IMR-90 (cell line): ENCODE measurements at regions not wholly inside any gene's neighbourhood (a gene's known extent, or its start where the extent isn't known, plus 50 kb on each side); places are given as distances from the start of the nearest gene placed in this dataset.

Source experiments
- ATAC-seq: fragments of 200-7000 bp; cut with Tn5 transposase; 2 replicates; pipeline ENCODE4 v1.9.1; 2020; ENCODE audit warnings: low read depth, mild to moderate bottlenecking, moderate library complexity
- BruUV-seq: library from RNA; stranded (reverse); fragments of 400-500 nt; replicated peaks from 2 replicates; lab custom pipeline; 2021; lab: Mats Ljungman, UMichigan
- CTCF ChIA-PET: fragments of 300-600 bp; formaldehyde crosslinking; extraction: SDS; loops from one replicate; lab custom pipeline; 2021; ENCODE audit warnings: antibody characterized with exemption; lab: Yijun Ruan, JAX
- POLR2A ChIA-PET: fragments of 300-600 bp; sonication (Branson Sonifier 250); formaldehyde crosslinking; loops from one replicate; lab custom pipeline; 2022; ENCODE audit warnings: antibody characterized with exemption; ENCODE audit not compliant: unreplicated experiment; lab: Charles Lee
- DNase-seq: peaks from one replicate; pipeline ENCODE4 v3.0.0; 2013
- H2AFZ ChIP-seq: replicated peaks from 2 replicates; pipeline ENCODE3; 2013; ENCODE audit warnings: low read length, mild to moderate bottlenecking; ENCODE audit not compliant: poor library complexity
- H2AK5ac ChIP-seq: 2 replicates; pipeline ENCODE4 v1.6.1; 2013; ENCODE audit warnings: low read depth, low read length, inconsistent platforms
- H2AK9ac ChIP-seq: replicated peaks from 2 replicates; pipeline ENCODE3; 2013; ENCODE audit warnings: mild to moderate bottlenecking, low read depth, low read length, moderate library complexity; ENCODE audit not compliant: poor library complexity
- H2BK120ac ChIP-seq: 2 replicates; pipeline ENCODE4 v1.6.1; 2013; ENCODE audit warnings: low read depth, low read length, inconsistent platforms
- H2BK15ac ChIP-seq: 3 replicates; pipeline ENCODE4 v1.6.1; 2013; ENCODE audit warnings: low read depth, low read length, inconsistent platforms
- H2BK20ac ChIP-seq: 2 replicates; pipeline ENCODE4 v1.6.1; 2013; ENCODE audit warnings: low read depth, mild to moderate bottlenecking, inconsistent platforms, low read length, moderate library complexity
- H2BK5ac ChIP-seq: 2 replicates; pipeline ENCODE4 v1.6.1; 2013; ENCODE audit warnings: mild to moderate bottlenecking, low read depth, low read length, inconsistent platforms; ENCODE audit not compliant: poor library complexity, severe bottlenecking
- H3K14ac ChIP-seq: replicated peaks from 2 replicates; pipeline ENCODE4 v1.6.1; 2013; ENCODE audit warnings: low read depth, low read length, inconsistent platforms
- H3K18ac ChIP-seq: 2 replicates; pipeline ENCODE4 v1.6.1; 2013; ENCODE audit warnings: low read depth, low read length, control low read depth
- H3K23ac ChIP-seq: 2 replicates; pipeline ENCODE4 v1.6.1; 2013; ENCODE audit warnings: low read depth, low read length, inconsistent platforms
- H3K27ac ChIP-seq: 2 replicates; pipeline ENCODE4 v1.5.1; 2013; ENCODE audit warnings: mild to moderate bottlenecking, control low read depth, low read length; ENCODE audit not compliant: insufficient read depth
- H3K27me3 ChIP-seq: 2 replicates; pipeline ENCODE4 v1.6.1; 2013; ENCODE audit warnings: low read length; ENCODE audit not compliant: control insufficient read depth, insufficient read depth
- H3K36me3 ChIP-seq: 2 replicates; pipeline ENCODE4 v1.6.1; 2013; ENCODE audit warnings: low read length, mixed read lengths; ENCODE audit not compliant: control insufficient read depth, insufficient read depth
- H3K4ac ChIP-seq: 2 replicates; pipeline ENCODE4 v1.6.1; 2013; ENCODE audit warnings: low read depth, low read length, inconsistent platforms
- H3K4me1 ChIP-seq: 2 replicates; pipeline ENCODE4 v1.6.1; 2013; ENCODE audit warnings: low read length, mixed read lengths; ENCODE audit not compliant: control insufficient read depth, insufficient read depth
- H3K4me2 ChIP-seq: 2 replicates; pipeline ENCODE4 v1.6.1; 2013; ENCODE audit warnings: low read depth, mild to moderate bottlenecking, control low read depth, low read length, moderate library complexity
- H3K4me3 ChIP-seq: 2 replicates; pipeline ENCODE4 v1.5.1; 2013; ENCODE audit warnings: low read depth, mild to moderate bottlenecking, control low read depth, low read length, moderate library complexity; ENCODE audit not compliant: insufficient read depth
- H3K56ac ChIP-seq: 2 replicates; pipeline ENCODE4 v1.6.1; 2013; ENCODE audit warnings: low read length, inconsistent platforms; ENCODE audit not compliant: insufficient read depth; ENCODE audit errors: extremely low read depth
- H3K79me1 ChIP-seq, 2 experiments: 2 replicates each; pipeline ENCODE4 v1.6.1; 2013; ENCODE audit warnings: low read length in 2 of 2, inconsistent platforms in 1 of 2, low read depth in 1 of 2
- H3K9ac ChIP-seq: 2 replicates; pipeline ENCODE4 v1.6.1; 2013; ENCODE audit warnings: low read depth, low read length, control low read depth
- H3K9me1 ChIP-seq: 2 replicates; pipeline ENCODE4 v1.6.1; 2013; ENCODE audit warnings: low read length, inconsistent platforms; ENCODE audit not compliant: insufficient read depth
- H3K9me3 ChIP-seq: 2 replicates; pipeline ENCODE4 v1.6.1; 2013; ENCODE audit warnings: low read length; ENCODE audit not compliant: control insufficient read depth, insufficient read depth
- H4K20me1 ChIP-seq: 2 replicates; pipeline ENCODE4 v1.6.1; 2013; ENCODE audit warnings: low read length, inconsistent platforms; ENCODE audit not compliant: insufficient read depth
- H4K5ac ChIP-seq: 2 replicates; pipeline ENCODE4 v1.6.1; 2013; ENCODE audit warnings: mild to moderate bottlenecking, low read depth, low read length, control low read depth
- H4K8ac ChIP-seq, 2 experiments: 2 replicates each; pipeline ENCODE4 v1.6.1; 2013; ENCODE audit warnings: low read depth in 2 of 2, low read length in 2 of 2, control low read depth in 1 of 2, inconsistent platforms in 1 of 2
- H4K91ac ChIP-seq: 2 replicates; pipeline ENCODE4 v1.6.1; 2013; ENCODE audit warnings: low read depth, low read length, inconsistent platforms; ENCODE audit not compliant: insufficient read depth
- CEBPB ChIP-seq: IDR thresholded peaks from 2 replicates; pipeline ENCODE4 v1.6.1; 2012; ENCODE audit warnings: low read depth, low read length, improper control_type of control experiment
- CHD1 ChIP-seq: IDR thresholded peaks from 2 replicates; pipeline ENCODE4 v1.6.1; 2012; ENCODE audit warnings: low read depth, low read length, improper control_type of control experiment
- ELK1 ChIP-seq: fragments of 150-350 bp; IDR thresholded peaks from 2 replicates; pipeline ENCODE4 v1.6.1; 2016; ENCODE audit warnings: low read depth, mild to moderate bottlenecking, low read length, moderate library complexity, borderline replicate concordance
- POLR2A ChIP-seq: IDR thresholded peaks from 2 replicates; pipeline ENCODE4 v1.6.1; 2012; ENCODE audit warnings: mild to moderate bottlenecking, low read depth, low read length
- RCOR1 ChIP-seq: IDR thresholded peaks from 2 replicates; pipeline ENCODE4 v1.6.1; 2012; ENCODE audit warnings: mild to moderate bottlenecking, low read length, improper control_type of control experiment; ENCODE audit not compliant: insufficient replicate concordance
- USF2 ChIP-seq: fragments of 150-350 bp; IDR thresholded peaks from 2 replicates; pipeline ENCODE4 v1.6.1; 2017; ENCODE audit warnings: mild to moderate bottlenecking, antibody characterized with exemption, low read length, low read depth
- WGBS, 2 experiments: methylation state at CpG; one replicate each; pipeline versions ENCODE4 v1.1.5 to v1.1.7; 2013; ENCODE audit warnings: missing lambda C conversion rate in 2 of 2; ENCODE audit not compliant: insufficient read length in 1 of 2; ENCODE audit errors: extremely low coverage in 2 of 2; 5-methylcytosine and 5-hydroxymethylcytosine counted together
- dilution Hi-C: fragments of 300-500 bp; cut with HindIII; formaldehyde crosslinking; loops from one replicate; pipeline ENCODE4 v1.14.3; 2018; ENCODE audit warnings: low sequenced_read_pairs; ENCODE audit not compliant: unreplicated experiment
- in situ Hi-C: fragments of 300-500 bp; cut with MboI; formaldehyde crosslinking; loops from 3 replicates; pipeline ENCODE4 v1.14.3; 2019; ENCODE audit warnings: low sequenced_read_pairs, inconsistent platforms, mixed read lengths
- intact Hi-C: fragments of 100-400 bp; cut with micrococcal nuclease; formaldehyde crosslinking; loops from 2 replicates; pipeline ENCODE4 v1.10.0; 2022

- intact Hi-C loops (no loop called here), in situ Hi-C loops (no loop called here), dilution Hi-C loops (no loop called here)
- H4K20me1 ChIP-seq = no peaks in the 10 kb centered on the region
- TF ChIP-seq USF2 (no peak), ELK1 (no peak), POLR2A (no peak), RCOR1 (no peak), CHD1 (no peak), CEBPB (no peak)
- H3K4ac ChIP-seq = no peak overlapping the region
- ATAC-seq = no peak
- no peak overlapping the region for H3K9ac ChIP-seq
- no peak overlapping the region for H4K8ac ChIP-seq
- H2BK5ac ChIP-seq = no peak overlapping the region
- no peak overlapping the region for H3K4me3 ChIP-seq
- H2BK20ac ChIP-seq = no peak overlapping the region
- H4K91ac ChIP-seq = no peak overlapping the region
- no peaks in the 10 kb centered on the region for H3K27me3 ChIP-seq
- H2AFZ ChIP-seq = no peak overlapping the region
- H3K36me3 ChIP-seq = no peaks in the 10 kb centered on the region
- no peak overlapping the region for H3K27ac ChIP-seq
- H2BK15ac ChIP-seq = no peak overlapping the region
- H3K9me1 ChIP-seq = peaks cover 2% of the 10 kb centered on the region; the same call in 1 of the 2 replicates
- no peak overlapping the region for H4K5ac ChIP-seq
- WGBS, 2 experiments = no CpG with 5 or more reads among the region's 4 CpGs
- ChIA-PET POLR2A (interaction anchor here (0.5 kb wide), 1 partner anchor 1025 kb away, joined by 3 read pairs; no protein-coding TSS in a partner anchor), CTCF (no interaction called here)
- H3K79me1 ChIP-seq = no peaks in the 10 kb centered on the region
- DNase-seq = no peak
- no peaks in the 10 kb centered on the region for H3K9me3 ChIP-seq
- no peak overlapping the region for H3K18ac ChIP-seq
- H2AK9ac ChIP-seq = no peak overlapping the region
- H2BK120ac ChIP-seq = no peak overlapping the region
- peaks cover 3% of the 10 kb centered on the region for H3K4me1 ChIP-seq
- no peak overlapping the region for H3K23ac ChIP-seq
- no peak overlapping the region for H3K14ac ChIP-seq
- no TSS peak for BruUV-seq
- H3K4me2 ChIP-seq = no peak overlapping the region
- H2AK5ac ChIP-seq = no peak overlapping the region
- no peak overlapping the region for H3K56ac ChIP-seq
These were observed 74.1 kb downstream of the DUSP6 start for GRCh38 chr12:89278169-89278568.
